HepG2 (cell line): ENCODE measurements at regions not wholly inside any gene's neighbourhood (a gene's known extent, or its start where the extent isn't known, plus 50 kb on each side); places are given as distances from the start of the nearest gene placed in this dataset.

Experiments
- CREB1 ChIP-seq, 2 experiments: fragments of 450-650 bp in 1 of 2; IDR thresholded peaks; 2 replicates each; pipeline ENCODE4 v1.6.1; 2016 to 2017; ENCODE audit warnings: control low read depth in 1 of 2, mild to moderate bottlenecking in 1 of 2, missing compliant biosample characterization in 1 of 2, missing genetic modification characterization in 1 of 2
- DR1 ChIP-seq: sonication (generic); formaldehyde crosslinking; IDR thresholded peaks from 2 replicates; pipeline ENCODE4 v1.8.0; 2021; ENCODE audit warnings: mild to moderate bottlenecking, missing genetic modification reagents, inconsistent platforms
- ERF ChIP-seq: IDR thresholded peaks from 2 replicates; pipeline ENCODE4 v1.6.1; 2018; ENCODE audit warnings: missing biosample characterization, missing genetic modification reagents
- FOSL2 ChIP-seq: sonication (generic); formaldehyde crosslinking; IDR thresholded peaks from 2 replicates; pipeline ENCODE4 v1.4.0; 2020; ENCODE audit warnings: missing genetic modification reagents
- HIVEP1 ChIP-seq: sonication (generic); formaldehyde crosslinking; IDR thresholded peaks from 2 replicates; pipeline ENCODE4 v1.4.0; 2020; ENCODE audit warnings: mild to moderate bottlenecking, missing genetic modification reagents
- LCORL ChIP-seq, 2 experiments: fragments of 450-650 bp in 1 of 2; sonication (generic) in 1 of 2; formaldehyde crosslinking in 1 of 2; IDR thresholded peaks; 2 replicates each; pipeline versions ENCODE4 v1.5.0 to v1.6.1; 2017 to 2020; ENCODE audit warnings: antibody characterized with exemption in 1 of 2, missing genetic modification reagents in 1 of 2
- NBN ChIP-seq: fragments of 450-650 bp; conservative IDR thresholded peaks from 2 replicates; pipeline ENCODE4 v1.6.1; 2017
- NR2F1 ChIP-seq, 2 experiments: fragments of 450-650 bp in 1 of 2; formaldehyde crosslinking in 1 of 2; IDR thresholded peaks; 2 replicates each; pipeline versions ENCODE4 v1.5.0 to v1.6.1; 2016 to 2020; ENCODE audit warnings: mild to moderate bottlenecking in 1 of 2, missing compliant biosample characterization in 1 of 2, missing genetic modification reagents in 1 of 2, moderate library complexity in 1 of 2
- POLR2A ChIP-seq, 2 experiments: IDR thresholded peaks; 2 replicates each; pipeline ENCODE4 v1.6.1; 2011; ENCODE audit warnings: low read depth in 2 of 2, low read length in 2 of 2, mild to moderate bottlenecking in 1 of 2, moderate library complexity in 1 of 2; ENCODE audit not compliant: insufficient read depth in 1 of 2
- ZZZ3 ChIP-seq: sonication (generic); formaldehyde crosslinking; IDR thresholded peaks from 2 replicates; pipeline ENCODE4 v1.4.0; 2020; ENCODE audit warnings: missing genetic modification reagents, mild to moderate bottlenecking, borderline replicate concordance
- TF ChIP-seq, protein P1 (sequence below), 2 experiments: sonication (generic) in 1 of 2; formaldehyde crosslinking in 1 of 2; IDR thresholded peaks; 2 replicates each; pipeline versions ENCODE4 v1.5.1 to v1.6.1; 2011 to 2020; ENCODE audit warnings: borderline replicate concordance in 1 of 2, low read depth in 1 of 2, low read length in 1 of 2, mild to moderate bottlenecking in 1 of 2, missing genetic modification reagents in 1 of 2, moderate library complexity in 1 of 2
- TF ChIP-seq, protein P2 (sequence below): sonication (generic); formaldehyde crosslinking; IDR thresholded peaks from 2 replicates; pipeline ENCODE4 v1.5.0; 2020; ENCODE audit warnings: mild to moderate bottlenecking, missing genetic modification reagents, moderate library complexity

DNA sequence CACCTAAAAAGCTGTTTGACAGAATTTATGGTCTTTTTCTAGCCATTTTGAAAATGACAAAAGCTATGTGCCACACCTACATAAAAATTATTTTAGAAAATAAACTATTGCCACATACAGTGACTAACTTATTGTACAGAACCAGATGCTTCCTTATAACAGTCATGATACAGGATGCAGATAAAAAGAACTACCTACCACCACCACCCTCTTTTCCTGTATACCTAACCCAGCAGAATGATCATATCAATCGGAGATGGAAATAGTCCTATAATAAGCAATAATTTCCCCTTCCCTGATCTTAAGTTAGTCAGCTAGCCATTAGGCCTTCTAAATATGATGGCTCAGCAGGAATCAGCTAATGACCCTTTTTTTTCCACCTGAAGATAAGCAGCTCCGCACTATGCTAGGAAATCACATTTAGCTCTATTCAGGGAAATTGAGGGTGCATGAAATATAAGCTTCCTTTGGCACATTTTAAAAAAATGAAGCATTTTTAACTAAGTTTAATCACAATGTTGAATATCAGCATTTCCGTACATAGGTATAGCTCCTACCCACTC lies 155.5 kb upstream of the SETMAR start:
- TF ChIP-seq, protein P1, sequence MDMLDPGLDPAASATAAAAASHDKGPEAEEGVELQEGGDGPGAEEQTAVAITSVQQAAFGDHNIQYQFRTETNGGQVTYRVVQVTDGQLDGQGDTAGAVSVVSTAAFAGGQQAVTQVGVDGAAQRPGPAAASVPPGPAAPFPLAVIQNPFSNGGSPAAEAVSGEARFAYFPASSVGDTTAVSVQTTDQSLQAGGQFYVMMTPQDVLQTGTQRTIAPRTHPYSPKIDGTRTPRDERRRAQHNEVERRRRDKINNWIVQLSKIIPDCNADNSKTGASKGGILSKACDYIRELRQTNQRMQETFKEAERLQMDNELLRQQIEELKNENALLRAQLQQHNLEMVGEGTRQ (IDR thresholded peaks at IDR 0.05; ENCODE audit: low read depth, low read length) = no peak
- TF ChIP-seq, protein P1 (CRISPR knock-in tag; IDR thresholded peaks at IDR 0.05; ENCODE audit: borderline replicate concordance) = no peak
- TF ChIP-seq NBN (no peak), LCORL (IDR thresholded peaks at IDR 0.05) (no peak), LCORL (CRISPR knock-in tag; IDR thresholded peaks at IDR 0.05) (no peak), HIVEP1 (CRISPR knock-in tag) (no peak), NR2F1 (CRISPR knock-in tag; IDR thresholded peaks at IDR 0.05) (no peak), ERF (no peak), POLR2A (IDR thresholded peaks at IDR 0.05; ENCODE audit: insufficient read depth in 1 of 2, low read depth in 2 of 2, low read length in 2 of 2) (no peak), ZZZ3 (CRISPR knock-in tag) (no peak), FOSL2 (no peak), DR1 (CRISPR knock-in tag) (no peak), CREB1 (IDR thresholded peaks at IDR 0.05) (no peak), CREB1 (CRISPR knock-in tag; IDR thresholded peaks at IDR 0.05) (no peak)
- TF ChIP-seq, protein P2, sequence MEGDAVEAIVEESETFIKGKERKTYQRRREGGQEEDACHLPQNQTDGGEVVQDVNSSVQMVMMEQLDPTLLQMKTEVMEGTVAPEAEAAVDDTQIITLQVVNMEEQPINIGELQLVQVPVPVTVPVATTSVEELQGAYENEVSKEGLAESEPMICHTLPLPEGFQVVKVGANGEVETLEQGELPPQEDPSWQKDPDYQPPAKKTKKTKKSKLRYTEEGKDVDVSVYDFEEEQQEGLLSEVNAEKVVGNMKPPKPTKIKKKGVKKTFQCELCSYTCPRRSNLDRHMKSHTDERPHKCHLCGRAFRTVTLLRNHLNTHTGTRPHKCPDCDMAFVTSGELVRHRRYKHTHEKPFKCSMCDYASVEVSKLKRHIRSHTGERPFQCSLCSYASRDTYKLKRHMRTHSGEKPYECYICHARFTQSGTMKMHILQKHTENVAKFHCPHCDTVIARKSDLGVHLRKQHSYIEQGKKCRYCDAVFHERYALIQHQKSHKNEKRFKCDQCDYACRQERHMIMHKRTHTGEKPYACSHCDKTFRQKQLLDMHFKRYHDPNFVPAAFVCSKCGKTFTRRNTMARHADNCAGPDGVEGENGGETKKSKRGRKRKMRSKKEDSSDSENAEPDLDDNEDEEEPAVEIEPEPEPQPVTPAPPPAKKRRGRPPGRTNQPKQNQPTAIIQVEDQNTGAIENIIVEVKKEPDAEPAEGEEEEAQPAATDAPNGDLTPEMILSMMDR (CRISPR knock-in tag) = no peak
